ENCODE measurements at regions not wholly inside any gene's neighbourhood (a gene's known extent, or its start where the extent isn't known, plus 50 kb on each side); places are given as distances from the start of the nearest gene placed in this dataset.
"Not testable (repeated sequence)": the region's sequence is repeated elsewhere in the genome, so short reads cannot be mapped to it uniquely, and the experiment has no call there.

DNA sequence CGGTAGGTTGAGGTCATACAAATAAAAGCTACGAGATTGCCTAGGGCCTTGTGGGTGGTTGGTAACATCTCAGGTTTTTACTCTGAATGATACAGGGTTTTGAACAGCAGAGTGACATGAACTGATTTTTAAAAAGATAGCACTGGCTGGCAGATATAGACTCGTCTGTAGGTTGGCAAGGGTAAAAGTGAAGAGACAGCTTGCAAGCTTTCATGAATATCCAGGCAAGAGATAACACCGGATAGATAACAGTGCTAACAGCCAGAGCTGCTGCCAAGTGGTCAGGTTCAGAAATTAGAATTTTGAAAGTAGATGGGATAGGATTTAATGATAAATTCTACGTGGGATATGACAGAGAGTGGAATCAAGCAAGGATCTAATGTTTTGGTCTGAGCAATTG, 299.7 kb upstream of the AADAT start:
- DNase-seq (ENCODE audit: low read depth in 1 of 2, low spot score in 1 of 2): no peak
- no peak for TF ChIP-seq JUND (IDR thresholded peaks at IDR 0.05; ENCODE audit: low read depth)
- in situ Hi-C loops (cut with HindIII; ENCODE audit: low pct_unique_long_range_greater_than_20kb, low sequenced_read_pairs): no loop called here

DNA sequence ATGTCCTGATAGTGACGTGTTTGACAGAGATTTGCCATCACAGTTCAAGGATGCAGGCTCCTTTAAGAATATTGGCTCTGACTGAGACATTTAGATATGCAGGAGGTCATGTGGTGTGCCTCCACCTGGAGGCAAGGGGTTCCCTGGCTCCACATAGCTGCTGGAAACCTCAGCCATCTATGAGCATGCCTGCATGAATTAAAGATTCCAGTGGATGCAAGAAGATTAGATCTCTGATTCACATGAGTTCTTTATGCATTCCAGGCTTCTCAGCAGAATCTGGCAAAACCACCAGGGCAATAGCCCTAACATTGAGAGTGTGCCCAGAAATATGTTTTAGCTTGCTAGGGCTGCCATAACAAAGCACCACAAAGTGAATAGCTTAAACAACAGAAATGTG, 298.5 kb upstream of the AADAT start:
- no peak for DNase-seq (ENCODE audit: low read depth in 1 of 2, low spot score in 1 of 2)
- in situ Hi-C loops (cut with HindIII; ENCODE audit: low pct_unique_long_range_greater_than_20kb, low sequenced_read_pairs): no loop called here
- TF ChIP-seq JUND (IDR thresholded peaks at IDR 0.05; ENCODE audit: low read depth): no peak

GRCh38 chr4:170386971-170387370, 297.2 kb upstream of the AADAT start:
- no peak for TF ChIP-seq JUND (IDR thresholded peaks at IDR 0.05; ENCODE audit: low read depth)
- in situ Hi-C loops (cut with HindIII; ENCODE audit: low pct_unique_long_range_greater_than_20kb, low sequenced_read_pairs): no loop called here
- DNase-seq (ENCODE audit: low read depth in 1 of 2, low spot score in 1 of 2): no peak

GRCh38 chr4:170386511-170386910, 296.8 kb upstream of the AADAT start:
- in situ Hi-C loops (cut with HindIII; ENCODE audit: low pct_unique_long_range_greater_than_20kb, low sequenced_read_pairs): no loop called here

DNA sequence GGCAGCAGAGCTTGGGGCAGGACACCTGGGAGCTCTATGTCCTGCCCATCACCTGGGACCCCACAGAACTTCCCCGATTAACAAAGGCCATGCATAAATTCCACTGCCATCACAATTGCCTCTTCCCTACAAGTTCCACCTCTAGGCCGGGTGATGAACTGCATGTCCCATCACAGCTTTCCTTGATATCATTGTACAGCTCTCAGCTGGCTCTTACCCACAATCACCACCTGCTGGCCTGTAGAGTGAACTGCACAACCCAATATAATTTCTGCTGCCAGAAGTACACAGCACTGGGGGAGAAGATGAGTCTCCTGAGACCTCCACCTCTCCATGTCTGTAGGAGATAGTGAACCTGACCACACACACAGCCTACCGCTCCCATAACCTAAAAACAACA, 285.0 kb upstream of the AADAT start:
- in situ Hi-C loops (cut with HindIII; ENCODE audit: low pct_unique_long_range_greater_than_20kb, low sequenced_read_pairs): no loop called here
- DNase-seq (ENCODE audit: low read depth in 1 of 2, low spot score in 1 of 2): peak; percentile 1 to 54
- TF ChIP-seq JUND (IDR thresholded peaks at IDR 0.05; ENCODE audit: low read depth): no peak

More at GRCh38 chr4:170386511-170386910, 296.8 kb upstream of the AADAT start:
- no peak for TF ChIP-seq JUND (IDR thresholded peaks at IDR 0.05; ENCODE audit: low read depth)
- no peak for DNase-seq (ENCODE audit: low read depth in 1 of 2, low spot score in 1 of 2)

- no peak for TF ChIP-seq JUND (IDR thresholded peaks at IDR 0.05; ENCODE audit: low read depth)
- DNase-seq (ENCODE audit: low read depth in 1 of 2, low spot score in 1 of 2): no peak
- in situ Hi-C loops (cut with HindIII; ENCODE audit: low pct_unique_long_range_greater_than_20kb, low sequenced_read_pairs): no loop called here
Observed at GRCh38 chr4:170348945-170349344, 259.2 kb upstream of the AADAT start.

GRCh38 chr4:170347191-170347590, 257.4 kb upstream of the AADAT start:
- DNase-seq (ENCODE audit: low read depth in 1 of 2, low spot score in 1 of 2); in situ Hi-C loops (cut with HindIII; ENCODE audit: low pct_unique_long_range_greater_than_20kb, low sequenced_read_pairs): not testable (repeated sequence)

- no peak for DNase-seq (ENCODE audit: low read depth in 1 of 2, low spot score in 1 of 2)
- in situ Hi-C loops (cut with HindIII; ENCODE audit: low pct_unique_long_range_greater_than_20kb, low sequenced_read_pairs): no loop called here
- TF ChIP-seq JUND (IDR thresholded peaks at IDR 0.05; ENCODE audit: low read depth): no peak
Observed at GRCh38 chr4:170339522-170339921, 249.8 kb upstream of the AADAT start.

DNA sequence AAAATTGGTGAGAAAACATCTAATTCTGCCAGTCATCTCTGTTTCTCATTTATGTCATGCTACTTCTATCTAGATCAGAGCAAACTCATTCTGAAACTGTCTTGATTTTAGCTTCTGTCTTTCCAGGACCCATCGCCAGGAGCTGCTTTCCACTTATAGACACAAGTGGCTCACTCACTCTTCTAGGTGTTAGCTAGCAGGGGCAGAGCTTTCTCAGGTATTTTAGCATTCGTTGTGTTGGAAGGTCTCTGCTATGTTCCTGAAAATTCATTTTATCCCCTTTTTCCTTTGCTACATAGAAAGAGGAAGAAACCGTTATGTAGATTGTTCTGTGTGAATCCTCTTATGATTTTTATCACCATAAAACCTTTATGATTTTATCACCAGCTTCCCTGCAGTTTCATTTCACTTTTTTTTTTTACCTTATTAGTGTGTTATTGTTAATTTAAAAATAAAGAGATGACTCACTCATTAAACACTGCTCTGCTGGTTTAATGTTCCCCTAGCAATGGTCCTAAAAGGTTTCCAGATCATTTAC, 246.6 kb upstream of the AADAT start:
- in situ Hi-C loops (cut with HindIII; ENCODE audit: low pct_unique_long_range_greater_than_20kb, low sequenced_read_pairs): no loop called here
- DNase-seq (ENCODE audit: low read depth in 1 of 2, low spot score in 1 of 2): no peak
- no peak for TF ChIP-seq JUND (IDR thresholded peaks at IDR 0.05; ENCODE audit: low read depth)

GRCh38 chr4:170325599-170325998, 235.8 kb upstream of the AADAT start:
- in situ Hi-C loops (cut with HindIII; ENCODE audit: low pct_unique_long_range_greater_than_20kb, low sequenced_read_pairs): no loop called here
- no peak for TF ChIP-seq JUND (IDR thresholded peaks at IDR 0.05; ENCODE audit: low read depth)
- no peak for DNase-seq (ENCODE audit: low read depth in 1 of 2, low spot score in 1 of 2)

DNA sequence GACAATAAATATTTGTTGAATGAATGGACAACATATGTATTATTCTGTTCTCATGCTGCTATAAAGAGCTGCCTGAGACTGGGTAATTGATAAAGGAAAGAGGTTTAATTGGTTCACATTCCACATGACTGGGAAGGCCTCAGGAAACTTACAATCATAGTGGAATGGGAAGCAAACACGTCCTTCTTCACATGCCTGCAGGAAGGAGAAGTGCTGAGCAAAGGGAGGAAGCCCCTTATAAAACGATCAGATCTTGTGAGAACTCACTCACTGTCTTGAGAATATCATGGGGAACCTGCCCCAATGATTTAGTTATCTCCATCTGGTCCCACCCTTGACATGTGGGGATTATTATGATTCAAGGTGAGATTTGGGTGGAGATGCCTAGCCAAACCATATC, 233.9 kb upstream of the AADAT start:
- no peak for DNase-seq (ENCODE audit: low read depth in 1 of 2, low spot score in 1 of 2)
- in situ Hi-C loops (cut with HindIII; ENCODE audit: low pct_unique_long_range_greater_than_20kb, low sequenced_read_pairs): no loop called here
- TF ChIP-seq JUND (IDR thresholded peaks at IDR 0.05; ENCODE audit: low read depth): no peak

DNA sequence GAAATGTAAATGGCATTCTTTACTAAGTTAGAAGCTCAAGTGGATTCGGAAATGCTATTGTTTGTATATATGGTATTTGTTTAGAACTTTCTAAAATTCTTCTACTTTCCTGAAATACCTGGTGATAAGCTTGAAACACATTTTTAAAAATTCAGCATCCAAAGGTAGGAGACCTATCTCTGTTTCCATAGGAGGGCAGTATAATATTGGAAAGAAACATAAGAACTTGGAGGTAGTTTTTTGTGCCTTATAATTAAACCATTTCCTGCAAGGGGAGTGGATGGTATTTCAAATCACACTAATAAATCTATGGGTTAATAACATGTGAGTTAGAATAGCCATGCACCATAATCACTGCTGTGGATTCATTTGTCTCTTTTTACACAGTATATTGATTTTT, 217.4 kb upstream of the AADAT start:
- no peak for DNase-seq (ENCODE audit: low read depth in 1 of 2, low spot score in 1 of 2)
- no peak for TF ChIP-seq JUND (IDR thresholded peaks at IDR 0.05; ENCODE audit: low read depth)
- in situ Hi-C loops (cut with HindIII; ENCODE audit: low pct_unique_long_range_greater_than_20kb, low sequenced_read_pairs): no loop called here

GRCh38 chr4:170306208-170306607, 216.5 kb upstream of the AADAT start:
- no peak for DNase-seq (ENCODE audit: low read depth in 1 of 2, low spot score in 1 of 2)
- TF ChIP-seq JUND (IDR thresholded peaks at IDR 0.05; ENCODE audit: low read depth): no peak
- in situ Hi-C loops (cut with HindIII; ENCODE audit: low pct_unique_long_range_greater_than_20kb, low sequenced_read_pairs): no loop called here

DNA sequence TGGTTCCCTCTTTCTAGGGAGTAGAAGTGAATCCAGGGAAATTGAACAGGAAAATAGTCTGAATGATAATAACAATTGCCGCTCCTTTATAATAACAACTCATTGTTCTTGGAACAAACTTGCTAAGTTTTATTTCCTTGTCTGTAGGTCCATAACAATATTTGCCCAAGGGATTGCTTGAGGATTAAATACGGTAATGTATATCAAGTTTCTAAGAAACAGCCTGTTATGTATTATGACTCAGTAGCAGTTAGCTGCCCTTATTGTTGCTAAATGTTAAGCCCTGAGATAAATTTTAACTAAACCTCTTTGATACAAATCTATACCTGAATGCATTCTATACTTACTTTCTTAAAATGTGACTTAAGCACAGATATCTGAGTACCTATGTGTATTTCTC, 215.9 kb upstream of the AADAT start:
- no peak for TF ChIP-seq JUND (IDR thresholded peaks at IDR 0.05; ENCODE audit: low read depth)
- no peak for DNase-seq (ENCODE audit: low read depth in 1 of 2, low spot score in 1 of 2)
- in situ Hi-C loops (cut with HindIII; ENCODE audit: low pct_unique_long_range_greater_than_20kb, low sequenced_read_pairs): no loop called here
